Sigmoid colon (tissue), 4 donors: ENCODE measurements at regions not wholly inside any gene's neighbourhood (a gene's known extent, or its start where the extent isn't known, plus 50 kb on each side); places are given as distances from the start of the nearest gene placed in this dataset.

Experiments used
- POLR2AphosphoS5 ChIP-seq, 4 donors: sonication (generic); formaldehyde crosslinking; IDR thresholded peaks; one replicate each; pipeline ENCODE4 v1.6.1; 2017; ENCODE audit warnings: antibody characterized with exemption in 4 of 4
- TF ChIP-seq, protein P1 (sequence below), 4 experiments: fragments of 450-650 bp in 3 of 4; fragments of 200-600 bp in 1 of 4; IDR thresholded peaks; one replicate each; pipeline ENCODE4 v1.5.1; 2016 to 2019; ENCODE audit warnings: antibody characterized with exemption in 4 of 4, mild to moderate bottlenecking in 3 of 4, moderate library complexity in 2 of 4

DNA sequence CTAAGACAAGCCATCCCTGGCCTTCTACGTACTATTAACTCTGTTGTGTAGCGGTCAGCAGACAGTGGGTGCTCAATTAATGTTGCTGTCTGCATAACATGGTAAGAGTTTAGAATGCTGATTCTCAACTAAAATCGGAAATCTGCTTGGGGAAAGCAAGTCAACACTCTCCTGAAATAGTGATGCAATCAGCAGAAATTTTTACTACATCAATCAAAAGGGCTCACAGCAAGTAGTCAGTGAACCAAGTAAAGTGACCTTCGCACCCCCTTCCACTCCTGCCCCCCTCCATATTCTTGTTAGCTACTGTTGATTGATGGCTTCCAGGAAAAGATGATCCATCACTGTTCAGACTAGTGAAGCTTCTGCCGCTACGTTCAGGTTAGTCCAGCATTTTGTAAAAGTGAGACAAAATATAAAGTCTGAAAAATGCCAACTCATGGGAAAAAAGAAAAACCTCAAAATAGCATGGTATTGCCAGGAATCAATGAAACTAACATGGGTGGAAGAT is 247.9 kb downstream of the HNRNPD start:
- no peak for TF ChIP-seq POLR2AphosphoS5 (IDR thresholded peaks at IDR 0.05)
- TF ChIP-seq, protein P1, sequence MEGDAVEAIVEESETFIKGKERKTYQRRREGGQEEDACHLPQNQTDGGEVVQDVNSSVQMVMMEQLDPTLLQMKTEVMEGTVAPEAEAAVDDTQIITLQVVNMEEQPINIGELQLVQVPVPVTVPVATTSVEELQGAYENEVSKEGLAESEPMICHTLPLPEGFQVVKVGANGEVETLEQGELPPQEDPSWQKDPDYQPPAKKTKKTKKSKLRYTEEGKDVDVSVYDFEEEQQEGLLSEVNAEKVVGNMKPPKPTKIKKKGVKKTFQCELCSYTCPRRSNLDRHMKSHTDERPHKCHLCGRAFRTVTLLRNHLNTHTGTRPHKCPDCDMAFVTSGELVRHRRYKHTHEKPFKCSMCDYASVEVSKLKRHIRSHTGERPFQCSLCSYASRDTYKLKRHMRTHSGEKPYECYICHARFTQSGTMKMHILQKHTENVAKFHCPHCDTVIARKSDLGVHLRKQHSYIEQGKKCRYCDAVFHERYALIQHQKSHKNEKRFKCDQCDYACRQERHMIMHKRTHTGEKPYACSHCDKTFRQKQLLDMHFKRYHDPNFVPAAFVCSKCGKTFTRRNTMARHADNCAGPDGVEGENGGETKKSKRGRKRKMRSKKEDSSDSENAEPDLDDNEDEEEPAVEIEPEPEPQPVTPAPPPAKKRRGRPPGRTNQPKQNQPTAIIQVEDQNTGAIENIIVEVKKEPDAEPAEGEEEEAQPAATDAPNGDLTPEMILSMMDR (IDR thresholded peaks at IDR 0.05), result no peak
